ENCODE measurements at regions not wholly inside any gene's neighbourhood (a gene's known extent, or its start where the extent isn't known, plus 50 kb on each side); places are given as distances from the start of the nearest gene placed in this dataset.

GRCh38 chr14:53896726-53897125, 59.9 kb downstream of the BMP4 start:
- Histone ChIP-seq H3K4me3 (ENCODE audit: low read length in 2 of 2) (no peak overlapping the region), H3K36me3 (ENCODE audit: control insufficient read depth in 2 of 2, insufficient read depth in 2 of 2, low read length in 2 of 2) (no peaks in the 10 kb centered on the region), H3K27me3 (ENCODE audit: control insufficient read depth in 1 of 2, insufficient read depth in 2 of 2, low read length in 2 of 2) (peaks cover 0 to 2% of the 10 kb centered on the region in 2 donors), H3K9me3 (ENCODE audit: control insufficient read depth in 2 of 2, low read length in 2 of 2) (no peaks in the 10 kb centered on the region), H3K9ac (ENCODE audit: low read length in 2 of 2) (no peak overlapping the region), H3K4me1 (ENCODE audit: control insufficient read depth, insufficient read depth, low read length) (no peaks in the 10 kb centered on the region), H3K27ac (ENCODE audit: low read length) (no peak overlapping the region)

DNA sequence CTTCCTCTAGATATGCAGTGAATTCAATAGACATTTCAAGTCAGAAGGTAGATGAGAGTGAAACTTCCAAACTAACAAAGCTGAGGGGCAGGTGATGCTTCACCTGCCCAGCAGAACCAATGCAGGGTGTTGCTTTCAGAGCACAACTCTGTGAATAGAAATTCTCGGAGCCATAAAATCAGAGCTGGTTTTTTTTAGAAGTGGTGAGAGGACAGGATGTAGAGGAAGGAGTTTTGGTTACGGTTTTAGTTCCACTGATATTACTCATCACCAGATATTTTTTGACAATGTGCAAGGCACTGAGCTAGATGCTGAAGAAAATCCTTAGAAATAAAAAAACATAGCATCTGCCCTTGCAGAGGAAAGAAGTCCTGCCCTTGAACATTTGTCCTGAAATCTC, 62.2 kb downstream of the BMP4 start:
- Histone ChIP-seq H3K9me3 (ENCODE audit: control insufficient read depth in 2 of 2, low read length in 2 of 2) (no peaks in the 10 kb centered on the region), H3K27ac (ENCODE audit: low read length) (no peak overlapping the region), H3K4me3 (ENCODE audit: low read length in 2 of 2) (no peak overlapping the region), H3K36me3 (ENCODE audit: control insufficient read depth in 2 of 2, insufficient read depth in 2 of 2, low read length in 2 of 2) (no peaks in the 10 kb centered on the region), H3K27me3 (ENCODE audit: control insufficient read depth in 1 of 2, insufficient read depth in 2 of 2, low read length in 2 of 2) (peaks cover 0 to 2% of the 10 kb centered on the region in 2 donors), H3K4me1 (ENCODE audit: control insufficient read depth, insufficient read depth, low read length) (no peaks in the 10 kb centered on the region), H3K9ac (ENCODE audit: low read length in 2 of 2) (no peak overlapping the region)

- no peaks in the 10 kb centered on the region for H3K9me3 ChIP-seq (ENCODE audit: control insufficient read depth in 2 of 2, low read length in 2 of 2)
- no peaks in the 10 kb centered on the region for H3K27me3 ChIP-seq (ENCODE audit: control insufficient read depth in 1 of 2, insufficient read depth in 2 of 2, low read length in 2 of 2)
- no peak overlapping the region for H3K27ac ChIP-seq (ENCODE audit: low read length)
- no peaks in the 10 kb centered on the region for H3K36me3 ChIP-seq (ENCODE audit: control insufficient read depth in 2 of 2, insufficient read depth in 2 of 2, low read length in 2 of 2)
- H3K9ac ChIP-seq (ENCODE audit: low read length in 2 of 2), result no peak overlapping the region
- H3K4me1 ChIP-seq (ENCODE audit: control insufficient read depth, insufficient read depth, low read length), result no peaks in the 10 kb centered on the region
- H3K4me3 ChIP-seq (ENCODE audit: low read length in 2 of 2), result no peak overlapping the region
Measured at GRCh38 chr14:53893374-53893773, 63.3 kb downstream of the BMP4 start.

- Histone ChIP-seq H3K4me3 (ENCODE audit: low read length in 2 of 2) (no peak overlapping the region), H3K27ac (ENCODE audit: low read length) (no peak overlapping the region), H3K4me1 (ENCODE audit: control insufficient read depth, insufficient read depth, low read length) (no peaks in the 10 kb centered on the region), H3K27me3 (ENCODE audit: control insufficient read depth in 1 of 2, insufficient read depth in 2 of 2, low read length in 2 of 2) (no peaks in the 10 kb centered on the region), H3K36me3 (ENCODE audit: control insufficient read depth in 2 of 2, insufficient read depth in 2 of 2, low read length in 2 of 2) (no peaks in the 10 kb centered on the region), H3K9me3 (ENCODE audit: control insufficient read depth in 2 of 2, low read length in 2 of 2) (no peaks in the 10 kb centered on the region), H3K9ac (ENCODE audit: low read length in 2 of 2) (no peak overlapping the region)
Measured at GRCh38 chr14:53890611-53891101, 66.0 kb downstream of the BMP4 start.

GRCh38 chr14:53888535-53889386, 67.9 kb downstream of the BMP4 start:
- no peaks in the 10 kb centered on the region for H3K4me1 ChIP-seq (ENCODE audit: control insufficient read depth, insufficient read depth, low read length)
- H3K27ac ChIP-seq (ENCODE audit: low read length), result no peak overlapping the region
- H3K9me3 ChIP-seq (ENCODE audit: control insufficient read depth in 2 of 2, low read length in 2 of 2), result no peaks in the 10 kb centered on the region
- no peaks in the 10 kb centered on the region for H3K27me3 ChIP-seq (ENCODE audit: control insufficient read depth in 1 of 2, insufficient read depth in 2 of 2, low read length in 2 of 2)
- no peak overlapping the region for H3K9ac ChIP-seq (ENCODE audit: low read length in 2 of 2)
- H3K36me3 ChIP-seq (ENCODE audit: control insufficient read depth in 2 of 2, insufficient read depth in 2 of 2, low read length in 2 of 2), result no peaks in the 10 kb centered on the region
- H3K4me3 ChIP-seq (ENCODE audit: low read length in 2 of 2), result no peak overlapping the region

- Histone ChIP-seq H3K9me3 (ENCODE audit: control insufficient read depth in 2 of 2, low read length in 2 of 2) (no peaks in the 10 kb centered on the region), H3K27me3 (ENCODE audit: control insufficient read depth in 1 of 2, insufficient read depth in 2 of 2, low read length in 2 of 2) (no peaks in the 10 kb centered on the region), H3K36me3 (ENCODE audit: control insufficient read depth in 2 of 2, insufficient read depth in 2 of 2, low read length in 2 of 2) (no peaks in the 10 kb centered on the region), H3K4me3 (ENCODE audit: low read length in 2 of 2) (no peak overlapping the region), H3K27ac (ENCODE audit: low read length) (no peak overlapping the region), H3K4me1 (ENCODE audit: control insufficient read depth, insufficient read depth, low read length) (no peaks in the 10 kb centered on the region), H3K9ac (ENCODE audit: low read length in 2 of 2) (no peak overlapping the region)
Measured at GRCh38 chr14:53885136-53885640, 71.4 kb downstream of the BMP4 start.

GRCh38 chr14:53884601-53885000, 72.0 kb downstream of the BMP4 start:
- Histone ChIP-seq H3K4me3 (ENCODE audit: low read length in 2 of 2) (no peak overlapping the region), H3K4me1 (ENCODE audit: control insufficient read depth, insufficient read depth, low read length) (no peaks in the 10 kb centered on the region), H3K27ac (ENCODE audit: low read length) (no peak overlapping the region), H3K9me3 (ENCODE audit: control insufficient read depth in 2 of 2, low read length in 2 of 2) (no peaks in the 10 kb centered on the region), H3K27me3 (ENCODE audit: control insufficient read depth in 1 of 2, insufficient read depth in 2 of 2, low read length in 2 of 2) (no peaks in the 10 kb centered on the region), H3K9ac (ENCODE audit: low read length in 2 of 2) (no peak overlapping the region), H3K36me3 (ENCODE audit: control insufficient read depth in 2 of 2, insufficient read depth in 2 of 2, low read length in 2 of 2) (no peaks in the 10 kb centered on the region)

DNA sequence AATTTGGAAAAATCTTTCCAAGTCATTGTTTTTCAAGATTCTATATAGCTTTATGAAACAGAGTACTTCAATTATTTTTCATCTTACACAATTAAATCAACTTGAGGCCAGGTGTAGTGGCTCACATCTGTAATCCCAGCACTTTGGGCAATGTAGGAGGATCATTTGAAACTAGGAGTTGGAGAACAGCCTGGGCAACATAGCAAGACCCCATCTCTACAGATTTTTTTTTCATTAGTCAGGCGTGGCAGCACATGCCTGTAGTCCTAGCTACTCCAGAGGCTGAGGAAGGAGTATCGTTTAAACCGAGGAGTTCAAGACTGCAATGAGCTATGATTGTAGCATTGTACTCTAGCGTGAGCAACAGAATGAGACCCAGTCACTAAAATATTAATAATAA, 72.9 kb downstream of the BMP4 start:
- Histone ChIP-seq H3K27ac (ENCODE audit: low read length) (no peak overlapping the region), H3K27me3 (ENCODE audit: control insufficient read depth in 1 of 2, insufficient read depth in 2 of 2, low read length in 2 of 2) (no peaks in the 10 kb centered on the region), H3K4me3 (ENCODE audit: low read length in 2 of 2) (no peak overlapping the region), H3K36me3 (ENCODE audit: control insufficient read depth in 2 of 2, insufficient read depth in 2 of 2, low read length in 2 of 2) (no peaks in the 10 kb centered on the region), H3K9ac (ENCODE audit: low read length in 2 of 2) (no peak overlapping the region), H3K4me1 (ENCODE audit: control insufficient read depth, insufficient read depth, low read length) (no peaks in the 10 kb centered on the region), H3K9me3 (ENCODE audit: control insufficient read depth in 2 of 2, low read length in 2 of 2) (no peaks in the 10 kb centered on the region)

DNA sequence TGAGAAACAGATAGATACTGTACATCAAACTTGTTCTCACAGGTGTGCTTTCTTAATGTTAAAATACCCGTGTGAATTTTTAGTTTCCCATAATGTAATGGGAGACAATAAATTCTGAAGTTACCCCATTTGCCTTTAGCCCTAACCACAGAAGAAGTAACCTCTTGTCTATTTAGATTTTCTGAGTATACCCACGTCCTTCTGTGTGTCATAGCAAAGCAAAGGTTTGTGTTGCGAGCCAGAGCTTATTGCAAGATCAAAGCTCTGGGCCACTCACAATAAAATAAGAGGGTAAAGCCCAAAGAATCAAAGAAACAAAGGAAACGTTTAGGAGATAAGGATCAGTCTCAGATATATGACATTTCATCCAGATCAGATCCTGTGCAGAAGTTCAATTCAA, 73.9 kb downstream of the BMP4 start:
- H3K27ac ChIP-seq (ENCODE audit: low read length), result no peak overlapping the region
- H3K4me3 ChIP-seq (ENCODE audit: low read length in 2 of 2), result no peak overlapping the region
- H3K9ac ChIP-seq (ENCODE audit: low read length in 2 of 2), result no peak overlapping the region
- no peaks in the 10 kb centered on the region for H3K4me1 ChIP-seq (ENCODE audit: control insufficient read depth, insufficient read depth, low read length)
- no peaks in the 10 kb centered on the region for H3K27me3 ChIP-seq (ENCODE audit: control insufficient read depth in 1 of 2, insufficient read depth in 2 of 2, low read length in 2 of 2)
- no peaks in the 10 kb centered on the region for H3K36me3 ChIP-seq (ENCODE audit: control insufficient read depth in 2 of 2, insufficient read depth in 2 of 2, low read length in 2 of 2)
- no peaks in the 10 kb centered on the region for H3K9me3 ChIP-seq (ENCODE audit: control insufficient read depth in 2 of 2, low read length in 2 of 2)

DNA sequence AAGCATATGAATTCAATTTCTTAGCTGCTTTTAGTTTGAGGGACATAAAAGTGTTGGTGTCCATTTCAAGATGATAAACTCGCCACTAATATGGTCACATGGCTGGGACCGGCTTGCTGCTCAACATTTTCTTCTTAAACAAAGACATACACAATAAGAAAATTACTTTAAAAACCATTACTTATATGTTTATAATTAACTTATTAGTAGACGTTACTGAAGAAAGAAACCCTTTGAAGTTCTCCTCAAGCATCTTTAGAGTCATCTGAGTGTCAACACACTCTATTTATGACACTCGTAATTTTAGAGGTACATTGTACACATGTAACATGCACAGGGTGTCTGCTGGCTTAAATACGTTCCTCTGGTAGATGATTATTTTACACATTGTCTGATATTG, 74.7 kb downstream of the BMP4 start:
- Histone ChIP-seq H3K4me3 (ENCODE audit: low read length in 2 of 2) (no peak overlapping the region), H3K27ac (ENCODE audit: low read length) (no peak overlapping the region), H3K9ac (ENCODE audit: low read length in 2 of 2) (no peak overlapping the region)

More for the DNA sequence above, 74.7 kb downstream of the BMP4 start:
- Histone ChIP-seq H3K27me3 (ENCODE audit: control insufficient read depth in 1 of 2, insufficient read depth in 2 of 2, low read length in 2 of 2) (no peaks in the 10 kb centered on the region), H3K9me3 (ENCODE audit: control insufficient read depth in 2 of 2, low read length in 2 of 2) (no peaks in the 10 kb centered on the region), H3K36me3 (ENCODE audit: control insufficient read depth in 2 of 2, insufficient read depth in 2 of 2, low read length in 2 of 2) (no peaks in the 10 kb centered on the region), H3K4me1 (ENCODE audit: control insufficient read depth, insufficient read depth, low read length) (no peaks in the 10 kb centered on the region)
